ENCODE measurements at regions not wholly inside any gene's neighbourhood (a gene's known extent, or its start where the extent isn't known, plus 50 kb on each side); places are given as distances from the start of the nearest gene placed in this dataset.
"Not testable (repeated sequence)": the region's sequence is repeated elsewhere in the genome, so short reads cannot be mapped to it uniquely, and the experiment has no call there.

GRCh38 chr9:717722-718121 is 123.8 kb upstream of the DMRT1 start:
- Histone ChIP-seq H3K27me3 (replicated peaks in 1 of 7) (no peaks in the 10 kb centered on the region), H3K9me3 (no peaks in the 10 kb centered on the region), H3K4me1 (peaks cover 0 to 16% (median 0%) of the 10 kb centered on the region in 6 donors), H3K4me3 (no peak overlapping the region), H3K36me3 (peaks cover 0 to 4% (median 0%) of the 10 kb centered on the region in 6 donors), H3K27ac (no peak overlapping the region)
- DNase-seq, result no peak
- TF ChIP-seq POLR2A (IDR thresholded peaks at IDR 0.05), result no peak
- no peak for TF ChIP-seq CTCF (IDR thresholded peaks at IDR 0.05 in 8 of 11, conservative IDR thresholded peaks at IDR 0.05 in 3 of 11)
- no peak for TF ChIP-seq POLR2AphosphoS5 (IDR thresholded peaks at IDR 0.05)
- 61 to 88% (median 74%) methylated on average over 5 of the region's 5 CpGs for WGBS, 5 donors
- intact Hi-C loops (cut with DNase I; ENCODE audit: low total_unique reads), result no loop called here

GRCh38 chr9:720239-720881 is 121.1 kb upstream of the DMRT1 start:
- intact Hi-C loops (cut with DNase I; ENCODE audit: low total_unique reads), result no loop called here
- H3K4me3 ChIP-seq, result no peak overlapping the region
- no peaks in the 10 kb centered on the region for H3K36me3 ChIP-seq
- H3K27ac ChIP-seq, result no peak overlapping the region
- no peak for DNase-seq
- no peak for TF ChIP-seq POLR2AphosphoS5 (IDR thresholded peaks at IDR 0.05)
- TF ChIP-seq CTCF (IDR thresholded peaks at IDR 0.05 in 8 of 11, conservative IDR thresholded peaks at IDR 0.05 in 3 of 11), result no peak
- no peak for TF ChIP-seq POLR2A (IDR thresholded peaks at IDR 0.05)
- peaks cover 0 to 4% (median 0%) of the 10 kb centered on the region in 6 donors for H3K4me1 ChIP-seq
- H3K27me3 ChIP-seq (replicated peaks in 1 of 7), result no peaks in the 10 kb centered on the region
- no peaks in the 10 kb centered on the region for H3K9me3 ChIP-seq
- 66 to 84% (median 75%) methylated on average over 5 of the region's 5 CpGs for whole genome bisulfite sequencing, 5 donors

GRCh38 chr9:722388-722980 is 119.0 kb upstream of the DMRT1 start:
- no peak overlapping the region for H3K27ac ChIP-seq
- H3K4me1 ChIP-seq, result no peaks in the 10 kb centered on the region
- H3K4me3 ChIP-seq, result no peak overlapping the region
- H3K9me3 ChIP-seq, result no peaks in the 10 kb centered on the region
- no peak for TF ChIP-seq CTCF (IDR thresholded peaks at IDR 0.05 in 8 of 11, conservative IDR thresholded peaks at IDR 0.05 in 3 of 11)
- no peak for TF ChIP-seq POLR2A (IDR thresholded peaks at IDR 0.05)
- no peak for TF ChIP-seq POLR2AphosphoS5 (IDR thresholded peaks at IDR 0.05)
- no peak for DNase-seq
- intact Hi-C loops (cut with DNase I; ENCODE audit: low total_unique reads), result no loop called here
- WGBS, 5 donors, result 81 to 95% (median 91%) methylated on average over 7 of the region's 7 CpGs
- H3K27me3 ChIP-seq (replicated peaks in 1 of 7), result no peaks in the 10 kb centered on the region
- no peaks in the 10 kb centered on the region for H3K36me3 ChIP-seq

GRCh38 chr9:724461-724860 is 117.0 kb upstream of the DMRT1 start:
- H3K27ac ChIP-seq; H3K27me3 ChIP-seq (replicated peaks in 1 of 7); intact Hi-C loops (cut with DNase I; ENCODE audit: low total_unique reads); H3K36me3 ChIP-seq; H3K4me3 ChIP-seq; DNase-seq; H3K9me3 ChIP-seq; H3K4me1 ChIP-seq: not testable (repeated sequence)
- WGBS, 5 donors, result 90 to 96% (median 94%) methylated on average over 14 of the region's 14 CpGs
